Vagina (tissue), 2 donors: ENCODE measurements at regions not wholly inside any gene's neighbourhood (a gene's known extent, or its start where the extent isn't known, plus 50 kb on each side); places are given as distances from the start of the nearest gene placed in this dataset.
"Not testable (repeated sequence)": the region's sequence is repeated elsewhere in the genome, so short reads cannot be mapped to it uniquely, and the experiment has no call there.

Experiments
- DNase-seq, 2 donors: peaks; one replicate each; pipeline ENCODE4 v3.0.0-alpha.2; 2017; ENCODE audit errors: extremely low spot score in 2 of 2
- H3K27ac ChIP-seq: fragments of 200-600 bp; sonication (generic); one replicate; pipeline ENCODE4 v1.5.1; 2019
- H3K27me3 ChIP-seq: fragments of 200-600 bp; sonication (generic); one replicate; pipeline ENCODE4 v1.5.1; 2019
- H3K36me3 ChIP-seq, 2 donors: fragments of 200-600 bp; sonication (generic); one replicate each; pipeline ENCODE4 v1.5.1; 2017 to 2019
- H3K4me1 ChIP-seq: fragments of 200-600 bp; sonication (generic); one replicate; pipeline ENCODE4 v1.5.1; 2019
- H3K4me3 ChIP-seq, 2 donors: fragments of 200-600 bp; sonication (generic); 1 replicate in 1 of 2; 2 replicates in 1 of 2; pipeline ENCODE4 v1.5.1; 2016 to 2019
- H3K9me3 ChIP-seq: fragments of 200-600 bp; sonication (generic); one replicate; pipeline ENCODE4 v1.5.1; 2019
- POLR2A ChIP-seq, 2 donors: fragments of 450-650 bp; IDR thresholded peaks; one replicate each; pipeline ENCODE4 v1.6.1; 2017; ENCODE audit warnings: antibody characterized with exemption in 2 of 2, mild to moderate bottlenecking in 2 of 2, moderate library complexity in 2 of 2
- POLR2AphosphoS5 ChIP-seq, 2 donors: sonication (generic); formaldehyde crosslinking; IDR thresholded peaks; one replicate each; pipeline ENCODE4 v1.9.0; 2017; ENCODE audit warnings: antibody characterized with exemption in 2 of 2, mild to moderate bottlenecking in 2 of 2, low read depth in 1 of 2; ENCODE audit not compliant: insufficient read depth in 1 of 2
- intact Hi-C: fragments of 100-400 bp; cut with DNase I; formaldehyde crosslinking; loops from one replicate; pipeline ENCODE4 v1.15.1; 2023
- TF ChIP-seq, protein P1 (sequence below), 3 experiments: fragments of 450-650 bp in 2 of 3; fragments of 200-600 bp in 1 of 3; sonication (generic) in 1 of 3; IDR thresholded peaks; one replicate each; pipeline ENCODE4 v1.5.1; 2017 to 2019; ENCODE audit warnings: antibody characterized with exemption in 3 of 3, mild to moderate bottlenecking in 2 of 3, moderate library complexity in 2 of 3

DNA sequence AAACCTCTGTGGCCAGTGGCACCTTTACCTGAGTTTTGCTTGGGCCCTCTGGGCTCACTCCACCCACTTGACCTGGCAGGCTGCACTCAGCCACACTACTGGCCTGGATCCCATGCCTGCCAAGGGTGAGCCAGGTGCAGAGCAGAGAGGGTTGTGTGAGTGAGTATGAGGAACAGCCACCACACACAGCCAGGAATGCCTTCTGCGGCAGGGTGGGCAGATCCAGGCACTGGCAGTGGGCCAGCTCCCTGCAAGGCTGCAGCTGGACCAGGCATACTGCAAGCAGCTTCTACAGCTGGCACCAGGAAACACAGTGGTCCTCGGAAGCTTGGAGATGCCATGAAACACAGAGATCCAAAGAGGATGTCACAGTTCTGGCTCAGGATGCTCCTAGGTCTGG is 570.1 kb upstream of the ACTRT1 start:
- intact Hi-C loops, result no loop called here
- no peak for DNase-seq
- Histone ChIP-seq H3K4me3 (no peak overlapping the region), H3K4me1 (no peaks in the 10 kb centered on the region), H3K36me3 (no peaks in the 10 kb centered on the region), H3K9me3 (no peaks in the 10 kb centered on the region), H3K27ac (no peak overlapping the region), H3K27me3 (no peaks in the 10 kb centered on the region)
- TF ChIP-seq POLR2AphosphoS5 (IDR thresholded peaks at IDR 0.05; ENCODE audit: insufficient read depth in 1 of 2, low read depth in 1 of 2) (no peak), POLR2A (IDR thresholded peaks at IDR 0.05) (no peak)
- TF ChIP-seq, protein P1, sequence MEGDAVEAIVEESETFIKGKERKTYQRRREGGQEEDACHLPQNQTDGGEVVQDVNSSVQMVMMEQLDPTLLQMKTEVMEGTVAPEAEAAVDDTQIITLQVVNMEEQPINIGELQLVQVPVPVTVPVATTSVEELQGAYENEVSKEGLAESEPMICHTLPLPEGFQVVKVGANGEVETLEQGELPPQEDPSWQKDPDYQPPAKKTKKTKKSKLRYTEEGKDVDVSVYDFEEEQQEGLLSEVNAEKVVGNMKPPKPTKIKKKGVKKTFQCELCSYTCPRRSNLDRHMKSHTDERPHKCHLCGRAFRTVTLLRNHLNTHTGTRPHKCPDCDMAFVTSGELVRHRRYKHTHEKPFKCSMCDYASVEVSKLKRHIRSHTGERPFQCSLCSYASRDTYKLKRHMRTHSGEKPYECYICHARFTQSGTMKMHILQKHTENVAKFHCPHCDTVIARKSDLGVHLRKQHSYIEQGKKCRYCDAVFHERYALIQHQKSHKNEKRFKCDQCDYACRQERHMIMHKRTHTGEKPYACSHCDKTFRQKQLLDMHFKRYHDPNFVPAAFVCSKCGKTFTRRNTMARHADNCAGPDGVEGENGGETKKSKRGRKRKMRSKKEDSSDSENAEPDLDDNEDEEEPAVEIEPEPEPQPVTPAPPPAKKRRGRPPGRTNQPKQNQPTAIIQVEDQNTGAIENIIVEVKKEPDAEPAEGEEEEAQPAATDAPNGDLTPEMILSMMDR (IDR thresholded peaks at IDR 0.05), result no peak

DNA sequence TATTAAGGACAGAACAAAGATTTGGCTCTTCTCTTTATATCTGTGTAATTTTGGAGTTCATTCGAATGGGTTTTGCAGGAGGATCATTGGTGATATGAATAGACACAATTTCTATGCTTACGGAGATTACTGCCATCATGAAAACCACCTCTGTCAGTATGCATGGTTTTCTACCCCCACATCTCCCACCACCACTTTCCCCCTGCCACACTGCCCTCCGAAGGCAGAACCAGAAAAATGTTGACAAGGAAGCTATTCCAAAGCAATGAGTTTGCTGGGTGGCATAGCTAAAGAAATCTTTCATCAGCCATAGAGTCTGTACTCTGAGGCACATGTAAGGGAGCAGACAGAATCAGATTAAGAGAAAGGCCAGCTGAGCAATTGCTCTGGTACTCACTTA is 567.3 kb upstream of the ACTRT1 start:
- Histone ChIP-seq H3K27ac (no peak overlapping the region), H3K9me3 (no peaks in the 10 kb centered on the region), H3K4me3 (no peak overlapping the region), H3K36me3 (no peaks in the 10 kb centered on the region), H3K4me1 (no peaks in the 10 kb centered on the region), H3K27me3 (no peaks in the 10 kb centered on the region)
- intact Hi-C loops, result no loop called here
- DNase-seq, result no peak
- TF ChIP-seq POLR2A (IDR thresholded peaks at IDR 0.05) (no peak), POLR2AphosphoS5 (IDR thresholded peaks at IDR 0.05; ENCODE audit: insufficient read depth in 1 of 2, low read depth in 1 of 2) (no peak)
- TF ChIP-seq, protein P1 (IDR thresholded peaks at IDR 0.05), result no peak

DNA sequence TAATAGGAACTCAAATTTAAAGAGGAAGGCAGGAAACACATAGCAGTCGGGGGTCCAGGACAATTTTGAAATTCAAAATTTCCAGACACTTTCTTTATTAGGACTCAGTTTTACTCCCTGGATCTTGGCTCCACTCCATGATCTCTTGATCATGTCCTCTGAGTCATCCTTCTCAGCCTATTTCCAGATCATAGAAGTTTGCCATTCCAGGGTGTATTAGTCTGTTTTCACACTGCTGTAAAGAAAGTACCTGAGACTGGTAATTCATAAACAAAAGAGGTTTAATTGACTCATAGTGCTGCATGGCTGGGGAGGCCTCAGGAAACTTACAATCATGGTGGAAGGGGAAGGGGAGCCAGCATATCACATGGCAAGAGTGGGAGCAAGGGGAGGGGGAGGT is 564.7 kb upstream of the ACTRT1 start:
- no peaks in the 10 kb centered on the region for H3K27me3 ChIP-seq
- no peak overlapping the region for H3K27ac ChIP-seq
- H3K36me3 ChIP-seq, result no peaks in the 10 kb centered on the region
- no peak for DNase-seq
- intact Hi-C loops, result no loop called here
- no peak for TF ChIP-seq POLR2A (IDR thresholded peaks at IDR 0.05)
- TF ChIP-seq, protein P1 (IDR thresholded peaks at IDR 0.05), result no peak
- no peak for TF ChIP-seq POLR2AphosphoS5 (IDR thresholded peaks at IDR 0.05; ENCODE audit: insufficient read depth in 1 of 2, low read depth in 1 of 2)
- no peak overlapping the region for H3K4me3 ChIP-seq
- no peaks in the 10 kb centered on the region for H3K4me1 ChIP-seq
- H3K9me3 ChIP-seq, result no peaks in the 10 kb centered on the region

DNA sequence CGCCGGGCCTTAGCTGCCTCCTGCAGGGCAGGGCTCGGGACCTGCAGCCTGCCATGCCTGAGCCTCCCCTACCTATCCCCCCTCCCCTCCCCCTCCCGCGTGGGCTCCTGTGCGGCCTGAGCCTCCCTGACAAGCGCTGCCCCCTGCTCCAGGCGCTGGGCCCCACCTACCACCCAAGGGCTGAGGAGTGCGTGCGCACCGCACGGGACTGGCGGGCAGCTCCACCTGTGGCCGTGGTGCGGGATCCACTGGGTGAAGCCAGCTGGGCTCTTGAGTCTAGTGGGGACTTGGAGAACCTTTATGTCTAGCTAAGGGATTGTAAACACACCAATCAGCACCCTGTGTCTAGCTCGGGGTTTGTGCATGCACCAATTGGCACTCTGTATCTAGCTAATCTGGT is 554.6 kb upstream of the ACTRT1 start:
- H3K4me1 ChIP-seq, H3K27ac ChIP-seq, H3K27me3 ChIP-seq, H3K4me3 ChIP-seq, intact Hi-C loops, H3K36me3 ChIP-seq, H3K9me3 ChIP-seq, DNase-seq: not testable (repeated sequence)

DNA sequence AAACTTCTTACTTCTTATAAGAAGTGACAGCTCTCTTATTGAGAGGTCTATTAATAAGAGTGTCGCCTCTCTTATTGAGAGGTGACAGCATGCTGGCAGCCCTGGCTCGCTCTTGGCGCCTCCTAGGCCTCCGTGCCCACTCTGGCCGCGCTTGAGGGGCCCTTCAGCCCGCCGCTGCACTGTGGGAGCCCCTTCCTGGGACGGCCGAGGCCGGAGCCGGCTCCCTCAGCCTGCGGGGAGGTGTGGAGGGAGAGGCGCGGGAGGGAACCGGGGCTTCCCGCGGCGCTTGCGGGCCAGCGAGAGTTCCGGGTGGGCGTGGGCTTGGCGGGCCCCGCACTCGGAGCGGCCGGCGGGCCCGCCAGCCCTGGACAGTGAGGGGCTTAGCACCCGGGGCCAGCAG is 554.2 kb upstream of the ACTRT1 start:
- intact Hi-C loops, H3K36me3 ChIP-seq, DNase-seq, H3K27me3 ChIP-seq, H3K9me3 ChIP-seq, H3K4me3 ChIP-seq, H3K4me1 ChIP-seq, H3K27ac ChIP-seq: not testable (repeated sequence)

DNA sequence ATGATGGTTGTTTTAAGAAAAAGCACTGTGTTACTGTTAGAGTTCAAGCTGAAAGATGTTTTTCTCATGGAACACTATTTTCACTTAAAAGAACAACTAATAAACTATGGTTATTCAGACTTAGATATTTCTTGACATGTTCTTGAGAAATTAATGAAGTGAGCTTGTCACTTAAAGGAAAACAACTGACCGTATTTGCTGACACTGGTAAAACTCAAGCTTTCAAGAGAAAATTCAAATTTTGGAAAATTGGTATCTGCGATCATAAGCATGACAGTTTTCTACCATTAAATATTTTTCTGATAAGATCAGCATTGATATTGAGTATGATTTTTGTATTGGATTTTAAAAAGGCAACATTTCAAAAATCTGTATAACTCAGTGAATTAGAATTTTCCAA is 549.5 kb upstream of the ACTRT1 start:
- Histone ChIP-seq H3K27me3 (no peaks in the 10 kb centered on the region), H3K36me3 (no peaks in the 10 kb centered on the region), H3K4me3 (no peak overlapping the region), H3K27ac (no peak overlapping the region), H3K9me3 (no peaks in the 10 kb centered on the region), H3K4me1 (no peaks in the 10 kb centered on the region)
- TF ChIP-seq POLR2A (IDR thresholded peaks at IDR 0.05) (no peak), POLR2AphosphoS5 (IDR thresholded peaks at IDR 0.05; ENCODE audit: insufficient read depth in 1 of 2, low read depth in 1 of 2) (no peak)
- TF ChIP-seq, protein P1 (IDR thresholded peaks at IDR 0.05), result no peak
- intact Hi-C loops, result no loop called here
- no peak for DNase-seq
